HFF-Myc (cell line): ENCODE measurements at regions not wholly inside any gene's neighbourhood (a gene's known extent, or its start where the extent isn't known, plus 50 kb on each side); places are given as distances from the start of the nearest gene placed in this dataset.
A peak's percentile ranks its signal among the peaks of the same experiment; 100 is the strongest.
"Not testable (repeated sequence)": the region's sequence is repeated elsewhere in the genome, so short reads cannot be mapped to it uniquely, and the experiment has no call there.

Experiments used
- DNase-seq: peaks from one replicate; pipeline ENCODE4 v3.0.0-alpha.2; 2011; ENCODE audit warnings: low read depth; ENCODE audit errors: extremely low read depth
- H3K4me3 ChIP-seq: replicated peaks from 2 replicates; pipeline ENCODE4 v1.5.1; 2011; ENCODE audit warnings: low read depth, mild to moderate bottlenecking, control low read depth, low read length
- TF ChIP-seq, protein P1 (sequence below): IDR thresholded peaks from 2 replicates; pipeline ENCODE4 v1.5.1; 2012; ENCODE audit warnings: mild to moderate bottlenecking, low read depth, low read length, control low read depth; ENCODE audit errors: missing control alignments

- DNase-seq, result no peak
- TF ChIP-seq, protein P1, sequence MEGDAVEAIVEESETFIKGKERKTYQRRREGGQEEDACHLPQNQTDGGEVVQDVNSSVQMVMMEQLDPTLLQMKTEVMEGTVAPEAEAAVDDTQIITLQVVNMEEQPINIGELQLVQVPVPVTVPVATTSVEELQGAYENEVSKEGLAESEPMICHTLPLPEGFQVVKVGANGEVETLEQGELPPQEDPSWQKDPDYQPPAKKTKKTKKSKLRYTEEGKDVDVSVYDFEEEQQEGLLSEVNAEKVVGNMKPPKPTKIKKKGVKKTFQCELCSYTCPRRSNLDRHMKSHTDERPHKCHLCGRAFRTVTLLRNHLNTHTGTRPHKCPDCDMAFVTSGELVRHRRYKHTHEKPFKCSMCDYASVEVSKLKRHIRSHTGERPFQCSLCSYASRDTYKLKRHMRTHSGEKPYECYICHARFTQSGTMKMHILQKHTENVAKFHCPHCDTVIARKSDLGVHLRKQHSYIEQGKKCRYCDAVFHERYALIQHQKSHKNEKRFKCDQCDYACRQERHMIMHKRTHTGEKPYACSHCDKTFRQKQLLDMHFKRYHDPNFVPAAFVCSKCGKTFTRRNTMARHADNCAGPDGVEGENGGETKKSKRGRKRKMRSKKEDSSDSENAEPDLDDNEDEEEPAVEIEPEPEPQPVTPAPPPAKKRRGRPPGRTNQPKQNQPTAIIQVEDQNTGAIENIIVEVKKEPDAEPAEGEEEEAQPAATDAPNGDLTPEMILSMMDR, result no peak
- H3K4me3 ChIP-seq, result peak overlapping the region; percentile 30
These were observed 60.6 kb upstream of the MSMB start for GRCh38 chr10:46106410-46107255.

DNA sequence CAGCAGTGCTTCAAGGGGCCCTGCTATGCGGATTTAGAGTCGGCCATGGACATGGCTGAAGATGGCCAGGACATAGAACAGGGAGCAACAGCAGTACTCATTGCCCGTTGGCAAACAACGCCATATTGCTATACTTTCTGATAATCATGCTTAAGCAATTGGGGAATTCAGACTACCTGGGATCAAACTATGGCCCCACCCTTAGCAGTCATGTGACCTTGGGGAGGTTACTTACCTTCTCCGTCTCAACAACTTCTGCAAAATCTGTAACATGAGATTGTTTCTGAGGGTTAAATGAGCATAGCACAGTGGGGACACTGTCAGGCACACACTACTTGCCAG lies 62.1 kb upstream of the MSMB start:
- not testable (repeated sequence) for H3K4me3 ChIP-seq, DNase-seq

GRCh38 chr10:46154271-46154670 lies 108.2 kb upstream of the MSMB start:
- not testable (repeated sequence) for H3K4me3 ChIP-seq, DNase-seq

- DNase-seq, H3K4me3 ChIP-seq: not testable (repeated sequence)
These were observed 108.6 kb upstream of the MSMB start for GRCh38 chr10:46154683-46155082.

GRCh38 chr10:46156866-46157265 lies 110.8 kb upstream of the MSMB start:
- H3K4me3 ChIP-seq, result not testable (repeated sequence)

GRCh38 chr10:46169736-46170135 lies 117.1 kb upstream of the ANTXRL start:
- no peak for DNase-seq
- TF ChIP-seq, protein P1, result no peak
- no peak overlapping the region for H3K4me3 ChIP-seq

More at GRCh38 chr10:46156866-46157265, 110.8 kb upstream of the MSMB start:
- DNase-seq, result not testable (repeated sequence)

DNA sequence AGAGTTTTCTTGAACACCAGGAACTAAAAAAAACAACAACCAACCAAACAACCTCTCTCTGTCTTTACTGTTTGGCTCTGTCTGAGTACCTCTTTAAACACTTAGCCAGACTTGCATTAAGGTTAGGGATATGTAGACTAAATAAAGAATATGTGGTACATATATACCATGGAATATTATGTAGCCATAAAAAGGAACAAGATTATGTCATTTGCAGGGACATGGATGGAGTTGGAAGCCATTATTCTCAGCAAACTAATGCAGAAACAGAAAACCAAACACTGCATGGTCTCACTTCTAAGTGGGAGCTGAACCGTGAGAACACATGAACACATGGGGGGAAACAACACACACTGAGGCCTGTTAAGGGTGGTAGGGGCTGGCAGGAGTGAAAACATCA lies 116.0 kb upstream of the ANTXRL start:
- TF ChIP-seq, protein P1, result no peak
- H3K4me3 ChIP-seq, result no peak overlapping the region
- no peak for DNase-seq

DNA sequence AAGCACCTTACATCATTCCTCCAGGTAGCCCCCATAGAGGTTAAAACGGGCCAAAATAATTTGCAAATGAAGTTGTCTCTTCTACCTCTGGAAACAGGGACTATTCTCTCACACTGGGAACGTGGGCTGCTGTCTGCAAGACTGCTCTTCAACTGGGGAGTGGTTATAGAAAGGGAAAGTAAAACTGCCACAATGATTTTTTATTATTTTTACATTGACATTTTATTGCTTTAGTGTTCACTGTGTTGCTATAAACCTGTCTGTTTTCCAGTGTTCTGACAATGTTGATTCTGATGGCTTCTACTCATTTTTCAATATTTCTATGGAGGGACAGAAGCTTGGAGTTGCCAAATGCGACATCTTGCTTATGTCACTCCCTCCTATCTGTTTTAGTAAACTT lies 115.1 kb upstream of the ANTXRL start:
- TF ChIP-seq, protein P1, result no peak
- DNase-seq, result no peak
- no peak overlapping the region for H3K4me3 ChIP-seq

- H3K4me3 ChIP-seq, result no peak overlapping the region
- no peak for DNase-seq
- TF ChIP-seq, protein P1, result no peak
These were observed 111.5 kb upstream of the ANTXRL start for GRCh38 chr10:46175296-46175695.
